ENCODE measurements at regions not wholly inside any gene's neighbourhood (a gene's known extent, or its start where the extent isn't known, plus 50 kb on each side); places are given as distances from the start of the nearest gene placed in this dataset.
"Not testable (repeated sequence)": the region's sequence is repeated elsewhere in the genome, so short reads cannot be mapped to it uniquely, and the experiment has no call there.

- H3K18ac ChIP-seq (ENCODE audit: extremely low read depth, low read length); H2BK20ac ChIP-seq (ENCODE audit: low read length); H4K20me1 ChIP-seq (replicated peaks in 1 of 2; ENCODE audit: control insufficient read depth in 1 of 2, insufficient read depth in 2 of 2, low read length in 2 of 2); H3K27me3 ChIP-seq (replicated peaks in 1 of 4; ENCODE audit: control insufficient read depth in 3 of 4, extremely low read depth in 1 of 4, insufficient read depth in 3 of 4, low read length in 3 of 4); H4K8ac ChIP-seq (ENCODE audit: extremely low read depth, insufficient read depth, low read length); H3K4me2 ChIP-seq (ENCODE audit: insufficient read depth in 1 of 2, low read depth in 2 of 2, low read length in 2 of 2); H3K4me1 ChIP-seq (replicated peaks in 1 of 4; ENCODE audit: control insufficient read depth in 3 of 4, insufficient read depth in 4 of 4, low read length in 3 of 4); H2AFZ ChIP-seq (ENCODE audit: low read length); H2BK5ac ChIP-seq (ENCODE audit: low read depth, low read length); H2BK12ac ChIP-seq (ENCODE audit: low read depth, low read length); H2BK15ac ChIP-seq (ENCODE audit: low read length); H3K27ac ChIP-seq (ENCODE audit: low read depth, low read length); H4K5ac ChIP-seq (ENCODE audit: insufficient read length, low read depth, low read length); DNase-seq (ENCODE audit: low read depth in 1 of 2, low spot score in 2 of 2); POLR2A ChIA-PET (ENCODE audit: partially characterized antibody); CTCF ChIA-PET (ENCODE audit: partially characterized antibody); H3K4ac ChIP-seq (replicated peaks; ENCODE audit: insufficient read length, low read depth, low read length); H3K4me3 ChIP-seq (ENCODE audit: extremely low read depth in 1 of 4, insufficient read depth in 2 of 4, low read depth in 3 of 4, low read length in 4 of 4); FAIRE-seq; H3K23me2 ChIP-seq (ENCODE audit: low read depth, low read length); H2AK5ac ChIP-seq (ENCODE audit: low read depth, low read length); H4K91ac ChIP-seq (replicated peaks; ENCODE audit: insufficient read length, low read length); H3K79me2 ChIP-seq (ENCODE audit: control insufficient read depth in 1 of 2, insufficient read depth in 2 of 2, low read length in 2 of 2); H2BK120ac ChIP-seq (replicated peaks; ENCODE audit: low read depth, low read length); H3K9me3 ChIP-seq (ENCODE audit: insufficient read depth in 2 of 2, low read depth in 1 of 2, low read length in 1 of 2); H3K56ac ChIP-seq (replicated peaks; ENCODE audit: insufficient read length, low read depth, low read length); H3K9ac ChIP-seq (replicated peaks in 1 of 4; ENCODE audit: extremely low read depth in 1 of 4, low read depth in 3 of 4, low read length in 3 of 4); H3K23ac ChIP-seq (ENCODE audit: insufficient read length); H3K79me1 ChIP-seq (ENCODE audit: low read depth, low read length); H3K14ac ChIP-seq (ENCODE audit: insufficient read length); H3K36me3 ChIP-seq (ENCODE audit: control insufficient read depth in 2 of 4, insufficient read depth in 4 of 4, low read length in 3 of 4): not testable (repeated sequence)
- 80% methylated on average over 5 of the region's 5 CpGs; no CpG with 5 or more reads in 1 of the 2 experiments for WGBS, 2 experiments (ENCODE audit: extremely low coverage in 1 of 2, insufficient coverage in 1 of 2, insufficient read length in 1 of 2, insufficient replicate concordance in 2 of 2, low coverage in 1 of 2, low lambda C conversion rate in 2 of 2, missing lambda C conversion rate in 1 of 2)
These were observed 65.0 kb upstream of the PRSS12 start for GRCh38 chr4:118417800-118418199.

- H3K4me1 ChIP-seq (replicated peaks in 1 of 4; ENCODE audit: control insufficient read depth in 3 of 4, insufficient read depth in 4 of 4, low read length in 3 of 4); H2BK5ac ChIP-seq (ENCODE audit: low read depth, low read length); H3K36me3 ChIP-seq (ENCODE audit: control insufficient read depth in 2 of 4, insufficient read depth in 4 of 4, low read length in 3 of 4); H3K4me2 ChIP-seq (ENCODE audit: insufficient read depth in 1 of 2, low read depth in 2 of 2, low read length in 2 of 2); H3K4ac ChIP-seq (replicated peaks; ENCODE audit: insufficient read length, low read depth, low read length); H3K4me3 ChIP-seq (ENCODE audit: extremely low read depth in 1 of 4, insufficient read depth in 2 of 4, low read depth in 3 of 4, low read length in 4 of 4); H4K20me1 ChIP-seq (replicated peaks in 1 of 2; ENCODE audit: control insufficient read depth in 1 of 2, insufficient read depth in 2 of 2, low read length in 2 of 2); H2AK5ac ChIP-seq (ENCODE audit: low read depth, low read length); H2BK15ac ChIP-seq (ENCODE audit: low read length); H3K27me3 ChIP-seq (replicated peaks in 1 of 4; ENCODE audit: control insufficient read depth in 3 of 4, extremely low read depth in 1 of 4, insufficient read depth in 3 of 4, low read length in 3 of 4); H3K79me2 ChIP-seq (ENCODE audit: control insufficient read depth in 1 of 2, insufficient read depth in 2 of 2, low read length in 2 of 2); H3K23ac ChIP-seq (ENCODE audit: insufficient read length); H4K8ac ChIP-seq (ENCODE audit: extremely low read depth, insufficient read depth, low read length); POLR2A ChIA-PET (ENCODE audit: partially characterized antibody); CTCF ChIA-PET (ENCODE audit: partially characterized antibody); H4K91ac ChIP-seq (replicated peaks; ENCODE audit: insufficient read length, low read length); H3K14ac ChIP-seq (ENCODE audit: insufficient read length); H4K5ac ChIP-seq (ENCODE audit: insufficient read length, low read depth, low read length); H3K23me2 ChIP-seq (ENCODE audit: low read depth, low read length); FAIRE-seq; H3K9me3 ChIP-seq (ENCODE audit: insufficient read depth in 2 of 2, low read depth in 1 of 2, low read length in 1 of 2); H3K27ac ChIP-seq (ENCODE audit: low read depth, low read length); H2BK120ac ChIP-seq (replicated peaks; ENCODE audit: low read depth, low read length); H3K9ac ChIP-seq (replicated peaks in 1 of 4; ENCODE audit: extremely low read depth in 1 of 4, low read depth in 3 of 4, low read length in 3 of 4); H3K56ac ChIP-seq (replicated peaks; ENCODE audit: insufficient read length, low read depth, low read length); H2BK12ac ChIP-seq (ENCODE audit: low read depth, low read length); H3K79me1 ChIP-seq (ENCODE audit: low read depth, low read length); H3K18ac ChIP-seq (ENCODE audit: extremely low read depth, low read length); DNase-seq (ENCODE audit: low read depth in 1 of 2, low spot score in 2 of 2); H2AFZ ChIP-seq (ENCODE audit: low read length); H2BK20ac ChIP-seq (ENCODE audit: low read length): not testable (repeated sequence)
- WGBS, 2 experiments (ENCODE audit: extremely low coverage in 1 of 2, insufficient coverage in 1 of 2, insufficient read length in 1 of 2, insufficient replicate concordance in 2 of 2, low coverage in 1 of 2, low lambda C conversion rate in 2 of 2, missing lambda C conversion rate in 1 of 2), result 91% methylated on average over 2 of the region's 2 CpGs; no CpG with 5 or more reads in 1 of the 2 experiments
These were observed 65.6 kb upstream of the PRSS12 start for GRCh38 chr4:118418396-118418795.
